ENCODE measurements at regions not wholly inside any gene's neighbourhood (a gene's known extent, or its start where the extent isn't known, plus 50 kb on each side); places are given as distances from the start of the nearest gene placed in this dataset.
"Not testable (repeated sequence)": the region's sequence is repeated elsewhere in the genome, so short reads cannot be mapped to it uniquely, and the experiment has no call there.

GRCh38 chr6:21869085-21869771 lies 275.7 kb downstream of the SOX4 start:
- Mint-ChIP-seq H3K4me3 (no peak overlapping the region), H3K9me3 (no peaks in the 10 kb centered on the region), H3K36me3 (ENCODE audit: low read depth) (no peaks in the 10 kb centered on the region), H3K27ac (no peak overlapping the region), H3K27me3 (peaks cover 2% of the 10 kb centered on the region), H3K4me1 (no peaks in the 10 kb centered on the region)
- no peak for ATAC-seq
- no peak for DNase-seq

GRCh38 chr6:21870076-21870730 lies 276.7 kb downstream of the SOX4 start:
- Mint-ChIP-seq H3K27me3 (peaks cover 2% of the 10 kb centered on the region), H3K27ac (no peak overlapping the region), H3K36me3 (ENCODE audit: low read depth) (no peaks in the 10 kb centered on the region), H3K4me3 (no peak overlapping the region), H3K9me3 (no peaks in the 10 kb centered on the region), H3K4me1 (no peaks in the 10 kb centered on the region)
- no peak for DNase-seq
- ATAC-seq: no peak

- Mint-ChIP-seq H3K27ac (no peak overlapping the region), H3K36me3 (ENCODE audit: low read depth) (no peaks in the 10 kb centered on the region), H3K9me3 (peaks cover 8% of the 10 kb centered on the region), H3K4me1 (peaks cover 4% of the 10 kb centered on the region), H3K27me3 (peaks cover 2% of the 10 kb centered on the region), H3K4me3 (no peak overlapping the region)
- no peak for DNase-seq
- no peak for ATAC-seq
Observed at GRCh38 chr6:21871831-21872230, 278.3 kb downstream of the SOX4 start.

DNA sequence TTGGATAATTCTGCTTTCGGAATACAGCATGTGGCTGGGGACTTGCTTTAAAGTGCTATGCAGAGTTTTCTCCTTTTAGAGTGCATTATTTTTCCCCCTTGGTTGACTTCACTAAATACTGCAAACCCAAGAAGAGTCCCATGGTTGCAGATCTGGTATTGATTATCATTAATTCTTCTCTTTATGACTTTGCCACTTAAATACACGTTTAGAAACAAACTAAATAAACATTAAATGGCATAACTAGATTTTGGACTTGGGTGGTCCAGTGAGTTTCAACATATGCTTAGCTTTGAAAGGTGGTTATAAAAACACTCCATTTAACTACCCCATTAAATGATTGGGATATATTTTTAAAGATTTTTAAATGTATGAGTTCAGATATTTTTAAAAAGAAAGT lies 279.2 kb downstream of the SOX4 start:
- H3K27ac Mint-ChIP-seq: no peak overlapping the region
- DNase-seq (no peak), ATAC-seq (no peak)
- peaks cover 8% of the 10 kb centered on the region for H3K9me3 Mint-ChIP-seq
- H3K4me1 Mint-ChIP-seq: peaks cover 11% of the 10 kb centered on the region
- H3K36me3 Mint-ChIP-seq (ENCODE audit: low read depth): no peaks in the 10 kb centered on the region
- peaks cover 2% of the 10 kb centered on the region for H3K27me3 Mint-ChIP-seq
- H3K4me3 Mint-ChIP-seq: no peak overlapping the region

- Mint-ChIP-seq H3K4me3 (no peak overlapping the region), H3K4me1 (peaks cover 11% of the 10 kb centered on the region), H3K36me3 (ENCODE audit: low read depth) (peaks cover 2% of the 10 kb centered on the region), H3K27me3 (peaks cover 2% of the 10 kb centered on the region), H3K9me3 (peaks cover 8% of the 10 kb centered on the region), H3K27ac (no peak overlapping the region)
- no peak for ATAC-seq
- DNase-seq: no peak
Observed at GRCh38 chr6:21873562-21873961, 280.0 kb downstream of the SOX4 start.

DNA sequence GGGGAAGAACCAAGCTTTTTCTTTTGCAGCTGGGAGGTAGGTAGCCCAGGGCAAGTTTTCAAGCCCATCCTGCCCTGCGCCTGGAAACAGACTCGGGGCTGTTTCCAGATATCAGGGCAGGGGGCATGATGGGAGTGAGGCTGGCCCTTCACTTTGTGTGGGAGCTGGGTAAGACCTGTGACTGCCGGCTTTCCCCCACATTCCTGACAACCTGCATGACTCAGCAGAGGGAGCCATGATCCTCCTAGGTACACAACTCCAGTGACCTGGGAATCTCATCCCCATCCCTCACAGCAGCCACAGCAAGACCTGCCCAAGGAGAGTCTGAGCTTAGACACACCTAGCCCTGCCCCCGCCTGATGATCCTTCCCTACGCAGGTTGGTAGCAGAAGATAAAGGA lies 280.8 kb downstream of the SOX4 start:
- Mint-ChIP-seq H3K36me3 (ENCODE audit: low read depth) (peaks cover 2% of the 10 kb centered on the region), H3K27me3 (peaks cover 2% of the 10 kb centered on the region), H3K4me3 (no peak overlapping the region), H3K27ac (no peak overlapping the region), H3K4me1 (peaks cover 11% of the 10 kb centered on the region), H3K9me3 (peaks cover 12% of the 10 kb centered on the region)
- ATAC-seq (no peak), DNase-seq (no peak)

DNA sequence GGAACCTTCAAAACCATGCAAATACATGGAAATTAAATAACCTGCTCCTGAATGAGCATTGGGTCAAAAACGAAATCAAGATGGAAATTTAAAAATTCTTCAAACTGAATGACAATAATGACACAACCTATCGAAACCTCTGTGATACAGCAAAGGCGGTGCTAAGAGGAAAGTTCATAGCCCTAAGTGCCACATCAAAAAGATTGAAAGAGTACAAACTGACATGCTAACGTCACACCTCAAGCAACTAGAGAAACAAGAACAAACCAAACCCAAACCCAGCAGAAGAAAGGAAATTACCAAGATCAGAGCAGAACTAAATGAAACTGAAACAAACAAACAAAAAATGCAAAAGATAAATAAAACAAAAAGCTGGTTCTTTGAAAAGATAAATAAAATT lies 283.5 kb downstream of the SOX4 start:
- not testable (repeated sequence) for DNase-seq; H3K27ac Mint-ChIP-seq; ATAC-seq; H3K36me3 Mint-ChIP-seq (ENCODE audit: low read depth); H3K27me3 Mint-ChIP-seq; H3K4me3 Mint-ChIP-seq
- H3K9me3 Mint-ChIP-seq: peaks cover 17% of the 10 kb centered on the region
- H3K4me1 Mint-ChIP-seq: peaks cover 11% of the 10 kb centered on the region

- H3K9me3 Mint-ChIP-seq: peaks cover 21% of the 10 kb centered on the region
- not testable (repeated sequence) for H3K36me3 Mint-ChIP-seq (ENCODE audit: low read depth); DNase-seq; ATAC-seq; H3K27me3 Mint-ChIP-seq; H3K4me3 Mint-ChIP-seq; H3K27ac Mint-ChIP-seq
- H3K4me1 Mint-ChIP-seq: peaks cover 11% of the 10 kb centered on the region
Observed at GRCh38 chr6:21880249-21880648, 286.7 kb downstream of the SOX4 start.

- Mint-ChIP-seq H3K27ac (no peak overlapping the region), H3K4me1 (peaks cover 5% of the 10 kb centered on the region), H3K4me3 (no peak overlapping the region), H3K36me3 (ENCODE audit: low read depth) (peaks cover 2% of the 10 kb centered on the region), H3K9me3 (peaks cover 13% of the 10 kb centered on the region), H3K27me3 (no peaks in the 10 kb centered on the region)
- ATAC-seq (no peak), DNase-seq (no peak)
Observed at GRCh38 chr6:21881969-21882465, 288.5 kb downstream of the SOX4 start.

GRCh38 chr6:21883595-21884328 lies 290.2 kb downstream of the SOX4 start:
- no peak overlapping the region for H3K27ac Mint-ChIP-seq
- no peaks in the 10 kb centered on the region for H3K4me1 Mint-ChIP-seq
- no peak overlapping the region for H3K4me3 Mint-ChIP-seq
- DNase-seq (no peak), ATAC-seq (no peak)
- H3K36me3 Mint-ChIP-seq (ENCODE audit: low read depth): no peaks in the 10 kb centered on the region
- peaks cover 13% of the 10 kb centered on the region for H3K9me3 Mint-ChIP-seq
- H3K27me3 Mint-ChIP-seq: no peaks in the 10 kb centered on the region

DNA sequence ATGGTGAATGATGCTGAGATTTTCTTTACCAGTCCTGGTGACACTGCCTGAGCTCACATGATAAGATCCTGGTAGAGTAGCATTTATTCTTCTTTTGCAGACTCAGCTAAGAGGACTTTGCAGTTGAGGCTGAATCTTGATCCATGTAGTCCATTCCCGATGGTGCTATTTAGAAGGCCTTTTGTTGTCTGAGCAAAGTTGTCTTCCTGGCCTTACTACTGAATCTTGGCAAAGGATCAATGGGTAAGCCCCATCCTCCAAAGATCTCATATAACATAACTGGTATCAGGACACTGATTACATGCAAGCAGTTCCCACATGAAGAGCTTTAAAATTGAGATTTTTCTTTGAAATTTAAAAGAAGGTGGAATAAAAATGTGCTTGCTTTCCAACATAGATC lies 291.6 kb downstream of the SOX4 start:
- no peaks in the 10 kb centered on the region for H3K4me1 Mint-ChIP-seq
- H3K27me3 Mint-ChIP-seq: no peaks in the 10 kb centered on the region
- H3K36me3 Mint-ChIP-seq (ENCODE audit: low read depth): no peaks in the 10 kb centered on the region
- ATAC-seq: no peak
- H3K27ac Mint-ChIP-seq: no peak overlapping the region
- H3K4me3 Mint-ChIP-seq: no peak overlapping the region
- H3K9me3 Mint-ChIP-seq: peaks cover 9% of the 10 kb centered on the region
- DNase-seq: no peak

GRCh38 chr6:21885532-21886114 lies 292.1 kb downstream of the SOX4 start:
- H3K27me3 Mint-ChIP-seq: no peaks in the 10 kb centered on the region
- no peaks in the 10 kb centered on the region for H3K36me3 Mint-ChIP-seq (ENCODE audit: low read depth)
- DNase-seq (no peak), ATAC-seq (no peak)
- H3K4me3 Mint-ChIP-seq: no peak overlapping the region
- peaks cover 5% of the 10 kb centered on the region for H3K9me3 Mint-ChIP-seq
- H3K4me1 Mint-ChIP-seq: no peaks in the 10 kb centered on the region
- no peak overlapping the region for H3K27ac Mint-ChIP-seq

GRCh38 chr6:21886542-21887151 lies 293.1 kb downstream of the SOX4 start:
- Mint-ChIP-seq H3K4me1 (no peaks in the 10 kb centered on the region), H3K9me3 (peaks cover 4% of the 10 kb centered on the region), H3K4me3 (no peak overlapping the region), H3K27ac (no peak overlapping the region), H3K36me3 (ENCODE audit: low read depth) (no peaks in the 10 kb centered on the region), H3K27me3 (no peaks in the 10 kb centered on the region)
- DNase-seq (no peak), ATAC-seq (no peak)

Measured in activated naive CD8-positive, alpha-beta T cell treated with anti-CD3 and anti-CD28 coated beads, Interleukin-2, amount 50 U/mL, for 24 hours (primary cell).